ENCODE measurements at regions not wholly inside any gene's neighbourhood (a gene's known extent, or its start where the extent isn't known, plus 50 kb on each side); places are given as distances from the start of the nearest gene placed in this dataset.

- H3K27me3 ChIP-seq = no peaks in the 10 kb centered on the region
- TF ChIP-seq CTCF (IDR thresholded peaks at IDR 0.05) = no peak
- FAIRE-seq = no peak
- WGBS, 2 donors = 81 to 83% methylated on average over 7 of the region's 7 CpGs
- no peak for ATAC-seq
- H3K27ac ChIP-seq = no peak overlapping the region
- H3K36me3 ChIP-seq = no peaks in the 10 kb centered on the region
- peaks cover 0 to under 1% (median 0%) of the 10 kb centered on the region in 3 donors for H3K4me1 ChIP-seq
- intact Hi-C loops (cut with DNase I) = no loop called here
- no peak overlapping the region for H3K4me3 ChIP-seq
- DNase-seq = no peak
- H3K9me3 ChIP-seq = no peaks in the 10 kb centered on the region
These were observed 315.4 kb downstream of the ADGRL2 start for GRCh38 chr1:82116105-82116504.

- ATAC-seq (no peak), DNase-seq (no peak), FAIRE-seq (no peak)
- no peaks in the 10 kb centered on the region for H3K9me3 ChIP-seq
- H3K36me3 ChIP-seq = no peaks in the 10 kb centered on the region
- peaks cover 0 to 4% (median 0%) of the 10 kb centered on the region in 3 donors for H3K4me1 ChIP-seq
- intact Hi-C loops (cut with DNase I) = no loop called here
- no peak overlapping the region for H3K27ac ChIP-seq
- no peak for TF ChIP-seq CTCF (IDR thresholded peaks at IDR 0.05)
- WGBS, 2 donors = 58 to 71% methylated on average over 4 of the region's 4 CpGs
- H3K4me3 ChIP-seq = no peak overlapping the region
- H3K27me3 ChIP-seq = no peaks in the 10 kb centered on the region
These were observed 314.2 kb downstream of the ADGRL2 start for GRCh38 chr1:82114887-82115286.

GRCh38 chr1:82110366-82111254 is 309.9 kb downstream of the ADGRL2 start:
- no peaks in the 10 kb centered on the region for H3K36me3 ChIP-seq

GRCh38 chr1:82108843-82109242 is 308.1 kb downstream of the ADGRL2 start:
- H3K4me1 ChIP-seq = peaks cover 0 to 4% (median 0%) of the 10 kb centered on the region in 3 donors
- no peak overlapping the region for H3K4me3 ChIP-seq
- no peaks in the 10 kb centered on the region for H3K27me3 ChIP-seq
- ATAC-seq (no peak), DNase-seq (no peak), FAIRE-seq (no peak)
- no peak for TF ChIP-seq CTCF (IDR thresholded peaks at IDR 0.05)
- intact Hi-C loops (cut with DNase I) = no loop called here
- H3K36me3 ChIP-seq = no peaks in the 10 kb centered on the region
- WGBS, 2 donors = 60 to 64% methylated on average over 3 of the region's 3 CpGs
- no peaks in the 10 kb centered on the region for H3K9me3 ChIP-seq
- no peak overlapping the region for H3K27ac ChIP-seq

More at GRCh38 chr1:82110366-82111254, 309.9 kb downstream of the ADGRL2 start:
- peaks cover 0 to 4% (median 0%) of the 10 kb centered on the region in 3 donors for H3K4me1 ChIP-seq
- no peaks in the 10 kb centered on the region for H3K9me3 ChIP-seq
- H3K27ac ChIP-seq = no peak overlapping the region
- ATAC-seq (no peak), DNase-seq (no peak), FAIRE-seq (peak; percentile 37)
- 34 to 38% methylated on average over 4 of the region's 4 CpGs for WGBS, 2 donors
- intact Hi-C loops (cut with DNase I) = no loop called here
- no peak for TF ChIP-seq CTCF (IDR thresholded peaks at IDR 0.05)
- H3K27me3 ChIP-seq = no peaks in the 10 kb centered on the region
- no peak overlapping the region for H3K4me3 ChIP-seq

- Histone ChIP-seq H3K36me3 (no peaks in the 10 kb centered on the region), H3K27ac (no peak overlapping the region), H3K4me3 (no peak overlapping the region), H3K4me1 (peaks cover 0 to 4% (median 0%) of the 10 kb centered on the region in 3 donors), H3K27me3 (no peaks in the 10 kb centered on the region), H3K9me3 (no peaks in the 10 kb centered on the region)
- FAIRE-seq = no peak
- ATAC-seq = no peak
- intact Hi-C loops (cut with DNase I) = no loop called here
- no peak for DNase-seq
- 23 to 29% methylated on average over 1 of the region's 1 CpG for WGBS, 2 donors
- no peak for TF ChIP-seq CTCF (IDR thresholded peaks at IDR 0.05)
These were observed 305.9 kb downstream of the ADGRL2 start for GRCh38 chr1:82106672-82107071.

Measured in pancreas (tissue), 10 donors.